OCI-LY7 (cell line): ENCODE measurements at regions not wholly inside any gene's neighbourhood (a gene's known extent, or its start where the extent isn't known, plus 50 kb on each side); places are given as distances from the start of the nearest gene placed in this dataset.

Experiments
- EZH2phosphoT487 ChIP-seq: fragments of 200-600 bp; sonication (generic); IDR thresholded peaks from 2 replicates; pipeline ENCODE4 v1.6.1; 2018; ENCODE audit warnings: low read depth, borderline replicate concordance, mild to moderate bottlenecking, mixed run types, antibody characterized with exemption, low read length, moderate library complexity, mixed read lengths
- TF ChIP-seq, protein P1 (sequence below): fragments of 200-600 bp; sonication (generic); conservative IDR thresholded peaks from 2 replicates; pipeline ENCODE4 v1.5.1; 2014; ENCODE audit warnings: mild to moderate bottlenecking, antibody characterized with exemption, low read length, moderate library complexity, mixed read lengths

DNA sequence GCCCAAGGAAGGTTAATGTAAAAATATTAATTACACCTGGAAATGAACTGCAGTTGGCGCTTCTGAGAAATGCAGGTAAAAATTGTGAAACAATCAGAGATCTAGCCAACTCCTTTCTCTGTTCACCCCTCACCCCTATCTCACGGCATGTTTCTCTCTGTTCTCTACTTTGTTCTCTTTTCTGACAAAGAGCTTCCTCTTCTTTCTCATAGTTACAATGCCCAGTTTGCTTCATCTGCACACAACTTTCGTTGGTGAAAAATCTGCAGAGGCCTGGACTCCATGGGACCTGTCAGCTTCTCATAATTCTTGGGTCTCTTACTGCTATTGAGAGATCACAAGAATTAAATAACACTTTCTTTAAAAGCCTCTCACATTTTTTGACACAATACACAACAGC is 212.9 kb upstream of the LRRN1 start:
- TF ChIP-seq, protein P1, sequence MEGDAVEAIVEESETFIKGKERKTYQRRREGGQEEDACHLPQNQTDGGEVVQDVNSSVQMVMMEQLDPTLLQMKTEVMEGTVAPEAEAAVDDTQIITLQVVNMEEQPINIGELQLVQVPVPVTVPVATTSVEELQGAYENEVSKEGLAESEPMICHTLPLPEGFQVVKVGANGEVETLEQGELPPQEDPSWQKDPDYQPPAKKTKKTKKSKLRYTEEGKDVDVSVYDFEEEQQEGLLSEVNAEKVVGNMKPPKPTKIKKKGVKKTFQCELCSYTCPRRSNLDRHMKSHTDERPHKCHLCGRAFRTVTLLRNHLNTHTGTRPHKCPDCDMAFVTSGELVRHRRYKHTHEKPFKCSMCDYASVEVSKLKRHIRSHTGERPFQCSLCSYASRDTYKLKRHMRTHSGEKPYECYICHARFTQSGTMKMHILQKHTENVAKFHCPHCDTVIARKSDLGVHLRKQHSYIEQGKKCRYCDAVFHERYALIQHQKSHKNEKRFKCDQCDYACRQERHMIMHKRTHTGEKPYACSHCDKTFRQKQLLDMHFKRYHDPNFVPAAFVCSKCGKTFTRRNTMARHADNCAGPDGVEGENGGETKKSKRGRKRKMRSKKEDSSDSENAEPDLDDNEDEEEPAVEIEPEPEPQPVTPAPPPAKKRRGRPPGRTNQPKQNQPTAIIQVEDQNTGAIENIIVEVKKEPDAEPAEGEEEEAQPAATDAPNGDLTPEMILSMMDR = no peak
- TF ChIP-seq EZH2phosphoT487 = no peak
